Effector memory CD4-positive, alpha-beta T cell (primary cell): ENCODE measurements at regions not wholly inside any gene's neighbourhood (a gene's known extent, or its start where the extent isn't known, plus 50 kb on each side); places are given as distances from the start of the nearest gene placed in this dataset.

ENCODE experiments used
- DNase-seq, 3 donors: peaks; one replicate each; pipeline ENCODE4 v3.0.0-alpha.2; 2020
- H3K27ac ChIP-seq: 2 replicates; pipeline ENCODE4 v1.7.0; 2013; ENCODE audit warnings: mild to moderate bottlenecking, low read length, moderate library complexity; ENCODE audit not compliant: insufficient read depth, poor library complexity, severe bottlenecking
- H3K27me3 ChIP-seq: replicated peaks from 2 replicates; pipeline ENCODE4 v1.7.0; 2013; ENCODE audit warnings: mild to moderate bottlenecking, low read length; ENCODE audit not compliant: insufficient read depth, control insufficient read depth, poor library complexity, severe bottlenecking
- H3K36me3 ChIP-seq: 2 replicates; pipeline ENCODE4 v1.7.0; 2013; ENCODE audit warnings: mild to moderate bottlenecking, low read length, moderate library complexity; ENCODE audit not compliant: control insufficient read depth, insufficient read depth
- H3K4me1 ChIP-seq: 2 replicates; pipeline ENCODE4 v1.7.0; 2013; ENCODE audit warnings: low read length, mild to moderate bottlenecking; ENCODE audit not compliant: control insufficient read depth, insufficient read depth, poor library complexity, severe bottlenecking
- H3K4me3 ChIP-seq: 2 replicates; pipeline ENCODE4 v1.7.0; 2013; ENCODE audit warnings: low read length, low read depth, mild to moderate bottlenecking; ENCODE audit not compliant: insufficient read depth, poor library complexity, severe bottlenecking
- H3K9me3 ChIP-seq: 2 replicates; pipeline ENCODE4 v1.7.0; 2013; ENCODE audit warnings: mild to moderate bottlenecking, low read length, moderate library complexity; ENCODE audit not compliant: control insufficient read depth

DNA sequence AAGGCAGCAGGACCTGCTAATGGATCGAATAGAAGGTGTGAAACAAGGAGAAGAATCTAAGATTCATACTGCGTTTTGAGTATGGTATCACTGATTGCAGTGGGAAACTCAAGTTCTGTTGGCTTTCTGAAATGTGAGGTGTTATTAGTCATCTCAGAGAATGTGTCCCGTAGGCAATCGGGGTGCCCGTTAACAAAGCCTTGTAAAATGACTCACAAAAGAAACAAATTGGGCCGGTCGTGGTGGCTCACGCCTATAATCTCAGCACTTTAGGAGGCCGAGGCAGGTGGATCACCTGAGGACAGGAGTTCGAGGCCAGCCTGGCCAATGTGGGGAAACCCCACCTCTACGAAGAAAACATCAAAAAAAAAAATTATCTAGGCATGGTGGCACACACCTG lies 118.2 kb upstream of the C7orf33 start:
- Histone ChIP-seq H3K27me3 (no peaks in the 10 kb centered on the region), H3K4me1 (no peaks in the 10 kb centered on the region), H3K9me3 (no peaks in the 10 kb centered on the region), H3K4me3 (no peak overlapping the region), H3K27ac (no peak overlapping the region), H3K36me3 (no peaks in the 10 kb centered on the region)
- DNase-seq, result no peak

DNA sequence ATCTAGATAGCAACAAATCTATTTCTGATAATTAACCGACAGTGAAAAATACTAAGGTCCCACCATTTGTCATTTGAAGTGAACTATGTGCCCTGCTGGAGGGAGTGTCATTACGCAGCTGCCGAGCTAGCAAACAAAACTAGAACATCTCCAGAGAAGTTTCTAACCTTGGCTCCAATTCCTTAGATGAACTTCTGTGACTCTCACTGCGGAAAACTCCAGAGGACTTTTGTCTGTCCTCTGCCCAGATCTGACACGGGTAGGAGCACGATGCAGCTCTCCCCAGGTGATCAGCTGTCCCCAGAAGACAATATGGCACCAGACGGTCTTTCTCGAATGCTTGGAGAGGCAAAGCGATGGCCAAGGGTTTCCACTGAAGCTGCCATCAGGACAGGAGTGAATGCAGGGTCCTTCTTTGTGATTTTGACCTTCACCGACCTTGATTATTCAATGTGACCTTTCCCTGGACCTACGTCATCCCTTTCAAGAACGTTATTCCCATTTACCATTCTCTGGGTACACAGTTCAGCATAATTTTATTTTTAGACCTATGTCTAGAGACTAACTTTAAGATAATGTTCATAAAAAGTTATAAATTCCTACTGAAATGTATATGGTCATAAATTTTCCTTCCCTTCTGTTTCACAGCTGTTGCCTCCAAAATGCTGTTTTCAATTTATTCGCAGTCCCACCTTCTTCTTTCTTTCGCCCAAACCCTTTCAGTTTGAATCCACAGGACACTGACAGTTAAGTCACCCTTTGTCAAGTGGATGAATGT lies 116.7 kb upstream of the C7orf33 start:
- no peaks in the 10 kb centered on the region for H3K9me3 ChIP-seq
- no peak overlapping the region for H3K27ac ChIP-seq
- H3K4me3 ChIP-seq, result no peak overlapping the region
- H3K4me1 ChIP-seq, result no peaks in the 10 kb centered on the region
- no peak for DNase-seq
- H3K27me3 ChIP-seq, result no peaks in the 10 kb centered on the region
- no peaks in the 10 kb centered on the region for H3K36me3 ChIP-seq

DNA sequence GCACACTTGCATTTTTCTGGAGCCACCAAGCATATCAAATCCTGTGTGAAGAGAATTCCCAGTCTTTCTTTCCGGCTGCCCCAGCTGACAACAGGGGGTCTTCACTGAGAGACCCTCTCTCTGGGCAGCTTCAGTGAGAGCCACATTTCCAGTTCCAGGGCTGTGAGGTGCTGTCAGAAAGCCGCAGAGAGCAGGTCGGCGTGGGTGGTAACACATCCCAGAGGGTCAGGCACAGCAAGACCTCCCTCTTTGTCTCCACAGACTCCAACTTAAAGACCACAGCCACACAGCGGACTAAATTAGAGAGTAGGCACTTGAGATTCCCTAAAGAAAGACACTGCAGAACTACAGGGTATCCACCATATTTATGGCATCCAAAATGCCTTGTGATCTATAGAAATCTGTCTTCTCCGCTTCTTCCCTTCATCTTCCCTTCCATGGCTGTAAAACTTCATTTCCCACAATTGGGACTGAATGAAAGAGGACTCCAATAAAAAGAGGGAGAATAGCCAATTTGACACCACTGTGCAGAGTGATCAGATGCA lies 116.0 kb upstream of the C7orf33 start:
- Histone ChIP-seq H3K9me3 (no peaks in the 10 kb centered on the region), H3K27me3 (no peaks in the 10 kb centered on the region), H3K4me3 (no peak overlapping the region), H3K4me1 (no peaks in the 10 kb centered on the region), H3K27ac (no peak overlapping the region), H3K36me3 (no peaks in the 10 kb centered on the region)
- DNase-seq, result no peak

DNA sequence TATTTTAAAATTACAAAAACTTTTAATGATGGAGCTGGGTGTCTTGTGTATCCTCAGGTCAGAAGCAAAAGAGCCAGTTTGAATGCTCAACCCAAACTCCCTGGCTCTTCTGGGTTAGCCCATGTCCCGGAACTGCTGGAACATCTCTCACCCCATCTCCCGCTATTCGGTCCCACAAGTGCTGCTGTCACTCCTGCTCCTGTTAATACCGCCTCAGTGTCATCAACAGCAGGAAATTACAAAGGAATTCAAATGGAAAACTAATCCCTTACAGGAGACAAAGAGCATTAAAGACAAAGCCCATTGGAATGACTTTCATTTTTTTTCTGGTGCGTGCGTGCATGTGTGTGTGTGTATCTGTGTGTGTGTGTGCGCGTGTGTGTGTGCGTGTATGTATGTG lies 112.0 kb upstream of the C7orf33 start:
- H3K9me3 ChIP-seq, result no peaks in the 10 kb centered on the region
- no peak overlapping the region for H3K27ac ChIP-seq
- H3K27me3 ChIP-seq, result no peaks in the 10 kb centered on the region
- no peaks in the 10 kb centered on the region for H3K4me1 ChIP-seq
- no peak overlapping the region for H3K4me3 ChIP-seq
- DNase-seq, result no peak
- no peaks in the 10 kb centered on the region for H3K36me3 ChIP-seq

DNA sequence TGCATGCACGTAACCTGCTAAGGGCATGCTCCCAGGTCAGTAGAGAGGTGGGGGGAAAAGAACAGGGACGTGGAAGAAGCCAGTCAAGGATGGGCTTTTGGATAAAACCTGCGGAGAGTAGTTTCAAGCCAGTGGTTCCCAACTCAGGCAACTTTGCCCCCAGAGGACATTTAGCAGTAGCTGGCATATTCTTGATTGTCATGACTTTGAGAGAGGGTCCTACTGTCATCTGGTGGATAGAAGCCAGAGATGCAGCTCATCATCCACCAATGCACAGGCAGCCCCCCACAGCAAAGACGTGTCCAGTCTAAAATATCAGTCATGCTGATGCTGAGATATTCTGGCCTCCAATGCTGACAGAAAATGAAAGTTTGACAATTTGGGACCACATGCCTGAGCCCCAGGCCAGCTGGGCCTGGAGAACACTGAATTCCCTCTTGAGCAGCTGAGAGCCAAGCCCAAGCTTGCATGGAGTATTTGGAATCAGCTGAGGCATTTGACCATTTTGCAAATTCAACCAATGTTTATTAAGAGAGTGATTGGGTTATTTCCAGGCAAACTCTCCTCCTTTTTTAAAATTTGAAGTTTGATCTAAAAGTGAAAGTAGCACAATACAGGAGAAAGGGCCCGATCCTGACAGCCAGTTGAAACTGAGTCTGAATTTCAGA lies 110.0 kb upstream of the C7orf33 start:
- H3K36me3 ChIP-seq, result no peaks in the 10 kb centered on the region
- H3K27me3 ChIP-seq, result no peaks in the 10 kb centered on the region
- no peak overlapping the region for H3K4me3 ChIP-seq
- no peaks in the 10 kb centered on the region for H3K9me3 ChIP-seq
- no peak overlapping the region for H3K27ac ChIP-seq
- no peaks in the 10 kb centered on the region for H3K4me1 ChIP-seq
- no peak for DNase-seq

DNA sequence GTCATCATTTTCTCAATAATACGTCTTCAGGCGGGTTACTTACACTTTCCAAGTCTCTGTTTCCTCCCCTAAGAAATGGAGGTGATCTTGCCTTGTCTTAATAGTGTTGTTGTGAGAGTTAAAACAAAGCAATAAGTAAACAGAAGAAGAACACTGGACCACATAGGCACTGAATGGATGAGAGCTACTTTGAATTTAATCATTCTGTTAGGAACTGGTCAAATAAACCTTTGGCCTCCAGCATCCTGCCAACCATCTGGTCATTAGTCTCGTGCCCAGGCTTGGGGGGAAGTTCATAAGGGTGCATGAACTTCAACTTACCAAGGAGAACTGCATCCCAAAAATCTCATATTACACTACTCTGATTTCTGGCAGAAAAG lies 109.4 kb upstream of the C7orf33 start:
- Histone ChIP-seq H3K4me3 (no peak overlapping the region), H3K27ac (no peak overlapping the region), H3K9me3 (no peaks in the 10 kb centered on the region), H3K36me3 (no peaks in the 10 kb centered on the region), H3K27me3 (no peaks in the 10 kb centered on the region), H3K4me1 (no peaks in the 10 kb centered on the region)
- DNase-seq, result no peak

DNA sequence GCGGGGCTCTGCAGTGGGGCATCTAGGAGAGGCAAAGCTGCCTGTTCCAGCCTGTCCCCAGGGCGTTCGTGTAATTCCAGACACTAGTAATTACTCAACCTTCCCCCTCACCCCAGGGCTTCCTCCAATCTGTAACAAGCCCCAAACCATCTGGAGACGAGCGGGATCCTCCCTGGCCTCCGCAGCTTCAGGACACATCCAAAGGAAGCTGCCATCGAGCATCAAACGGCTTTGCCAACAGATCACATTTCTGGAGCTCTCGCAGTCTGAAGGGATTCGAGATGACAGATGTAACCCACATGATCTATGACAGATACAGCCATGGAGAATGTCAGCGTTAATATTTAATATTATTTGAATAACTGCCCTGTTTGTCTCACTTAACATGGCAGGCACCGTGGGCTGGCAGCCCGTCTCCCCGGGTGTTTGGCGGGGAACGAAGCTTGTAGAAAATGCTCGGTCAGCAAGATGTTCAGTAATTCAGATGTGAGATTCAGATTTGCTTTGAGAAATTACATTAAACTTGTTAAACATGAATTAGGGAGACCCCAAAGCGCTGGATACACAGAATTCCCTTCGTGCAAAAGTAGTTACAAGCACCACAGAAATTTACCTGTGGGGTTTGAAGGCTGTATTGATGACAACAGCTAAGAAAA lies 108.5 kb upstream of the C7orf33 start:
- DNase-seq, result no peak
- Histone ChIP-seq H3K27me3 (no peaks in the 10 kb centered on the region), H3K4me1 (no peaks in the 10 kb centered on the region), H3K27ac (no peak overlapping the region), H3K9me3 (no peaks in the 10 kb centered on the region), H3K4me3 (no peak overlapping the region), H3K36me3 (no peaks in the 10 kb centered on the region)

DNA sequence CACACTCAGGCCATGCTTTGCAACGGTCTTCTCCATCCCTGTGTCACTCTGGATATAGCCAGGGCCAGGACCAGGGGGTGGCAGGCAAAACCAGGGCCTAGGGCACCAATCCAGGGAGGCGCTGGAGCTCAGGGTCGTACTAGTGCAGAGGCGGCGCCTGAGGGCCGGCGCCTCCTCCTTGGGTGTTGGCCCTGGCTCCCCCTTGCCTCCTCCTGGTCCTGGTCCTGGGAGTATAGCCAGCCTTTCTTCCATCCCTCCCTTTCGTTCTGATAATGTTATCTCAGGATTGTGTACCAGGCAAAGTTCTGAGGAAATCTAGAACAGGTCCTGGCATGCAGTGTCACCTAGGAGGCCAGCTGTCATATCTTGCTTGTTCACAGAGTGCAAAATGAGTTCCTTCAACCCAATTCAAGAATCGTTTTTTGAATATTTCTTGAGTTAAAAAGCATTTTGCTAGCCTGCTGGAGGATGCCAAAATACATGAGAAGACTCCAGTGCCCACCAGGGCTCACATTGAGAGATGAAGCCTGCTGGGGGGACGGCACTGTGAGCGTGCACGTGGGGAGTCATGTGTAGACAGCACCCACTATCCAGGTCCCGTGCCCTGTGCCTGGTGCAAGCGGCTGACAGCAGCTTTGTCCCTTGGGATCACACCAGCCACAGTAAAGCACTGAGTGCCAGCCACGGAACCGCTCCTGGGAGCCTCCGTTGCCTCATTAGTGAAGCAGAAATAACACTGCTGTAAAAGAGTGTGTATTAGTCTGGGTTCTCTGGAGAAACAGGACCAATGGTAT lies 106.9 kb upstream of the C7orf33 start:
- H3K4me3 ChIP-seq, result no peak overlapping the region
- no peaks in the 10 kb centered on the region for H3K36me3 ChIP-seq
- H3K27me3 ChIP-seq, result no peaks in the 10 kb centered on the region
- H3K27ac ChIP-seq, result no peak overlapping the region
- no peaks in the 10 kb centered on the region for H3K9me3 ChIP-seq
- no peak for DNase-seq
- H3K4me1 ChIP-seq, result no peaks in the 10 kb centered on the region

DNA sequence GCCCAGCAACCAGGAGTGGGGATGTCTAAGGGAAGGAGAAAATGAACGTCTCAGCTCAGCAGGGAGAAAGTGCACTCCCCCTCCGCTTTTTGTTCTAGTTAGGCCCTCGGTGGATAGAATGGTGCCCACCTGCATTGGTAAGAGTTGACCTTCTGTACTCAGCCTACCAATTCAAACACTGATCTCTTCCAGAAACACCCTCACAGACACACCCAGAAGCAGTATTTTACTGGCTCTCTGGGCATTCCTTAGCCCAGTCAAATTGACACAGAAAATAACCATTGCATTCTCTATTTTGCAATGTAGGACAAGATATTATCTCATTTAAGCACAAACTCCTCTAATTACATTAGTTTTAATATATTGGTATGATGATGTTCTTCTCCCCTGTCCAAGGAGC lies 106.1 kb upstream of the C7orf33 start:
- no peak overlapping the region for H3K27ac ChIP-seq
- no peaks in the 10 kb centered on the region for H3K4me1 ChIP-seq
- H3K27me3 ChIP-seq, result no peaks in the 10 kb centered on the region
- no peaks in the 10 kb centered on the region for H3K9me3 ChIP-seq
- no peak overlapping the region for H3K4me3 ChIP-seq
- no peak for DNase-seq
- H3K36me3 ChIP-seq, result no peaks in the 10 kb centered on the region
